Activated T-cell treated with anti-CD3 and anti-CD28 coated beads, Interleukin-2, amount 50 U/mL, for 4 hours (primary cell): ENCODE measurements at regions not wholly inside any gene's neighbourhood (a gene's known extent, or its start where the extent isn't known, plus 50 kb on each side); places are given as distances from the start of the nearest gene placed in this dataset.

Experiments
- ATAC-seq, 2 donors: fragments of 200-7000 bp; cut with Tn5 transposase; one replicate each; pipeline ENCODE4 v1.10.0; 2021
- DNase-seq: peaks from one replicate; pipeline ENCODE4 v3.0.0-alpha.2; 2020
- H3K27me3 Mint-ChIP-seq: one replicate; pipeline ENCODE4 v1.8.0; 2021; ENCODE audit warnings: low read depth, mixed read lengths
- H3K36me3 Mint-ChIP-seq: one replicate; pipeline ENCODE4 v1.8.0; 2022; ENCODE audit warnings: mixed read lengths; ENCODE audit not compliant: insufficient read depth
- H3K4me1 Mint-ChIP-seq: one replicate; pipeline ENCODE4 v1.8.0; 2021; ENCODE audit warnings: low read depth, mixed read lengths
- H3K4me3 Mint-ChIP-seq: one replicate; pipeline ENCODE4 v1.8.0; 2021; ENCODE audit warnings: mild to moderate bottlenecking, moderate library complexity, mixed read lengths
- H3K9me3 Mint-ChIP-seq: one replicate; pipeline ENCODE4 v1.8.0; 2021; ENCODE audit warnings: mixed read lengths

DNA sequence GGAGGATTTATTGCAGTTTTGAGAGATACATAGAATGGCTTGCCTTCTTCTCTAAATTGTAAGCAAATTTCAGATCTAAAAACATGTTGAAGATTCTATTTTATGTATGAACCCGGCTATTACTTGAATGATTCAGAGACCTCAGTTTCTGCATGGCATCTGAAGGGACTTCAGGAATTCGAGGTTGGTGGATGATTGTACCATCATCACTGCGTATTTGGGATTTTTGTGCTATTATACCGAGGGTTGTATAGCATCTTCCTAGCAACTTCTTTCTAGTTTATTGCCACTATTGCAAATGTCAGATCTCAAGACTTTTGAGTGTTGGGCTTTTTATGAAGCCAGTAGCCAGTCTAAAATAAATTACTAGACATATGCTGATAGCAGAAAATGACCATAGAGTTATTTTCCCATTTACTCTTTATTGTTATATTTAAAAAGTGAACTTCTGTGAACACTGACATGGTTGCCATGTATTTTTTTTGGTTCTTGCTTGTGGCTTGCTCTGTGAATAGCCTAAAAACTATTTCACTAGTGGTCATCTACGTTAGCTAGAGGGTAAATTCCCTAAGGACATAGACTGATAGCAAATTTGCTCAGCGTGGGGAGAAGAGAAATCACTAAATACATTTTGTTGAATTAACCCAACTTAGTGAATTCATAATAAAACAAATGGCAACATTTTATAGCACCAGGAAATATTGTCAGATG is 70.6 kb upstream of the KLF12 start:
- no peaks in the 10 kb centered on the region for H3K36me3 Mint-ChIP-seq
- ATAC-seq, result no peak
- H3K4me3 Mint-ChIP-seq, result no peak overlapping the region
- DNase-seq, result no peak
- H3K4me1 Mint-ChIP-seq, result no peaks in the 10 kb centered on the region
- no peaks in the 10 kb centered on the region for H3K27me3 Mint-ChIP-seq
- H3K9me3 Mint-ChIP-seq, result no peaks in the 10 kb centered on the region

DNA sequence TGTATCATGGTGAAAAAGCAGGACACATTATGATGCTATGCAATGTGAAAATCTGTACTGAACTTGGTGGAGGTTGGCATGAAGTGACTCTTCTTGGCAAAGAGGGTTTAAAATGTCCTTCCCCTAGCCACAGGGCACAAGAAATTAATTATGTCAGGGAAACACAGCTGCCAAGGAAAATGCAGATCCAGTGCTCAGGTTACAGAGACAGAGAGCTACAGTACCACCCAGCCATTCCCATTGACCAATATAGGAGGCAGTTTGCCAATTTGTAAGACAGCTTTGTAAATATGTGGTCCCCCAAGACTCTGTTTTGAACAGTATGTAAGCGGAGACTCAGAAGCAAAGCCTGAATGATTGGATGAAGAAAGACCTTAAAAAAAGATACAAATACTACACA is 69.4 kb upstream of the KLF12 start:
- ATAC-seq, result no peak
- no peaks in the 10 kb centered on the region for H3K4me1 Mint-ChIP-seq
- no peaks in the 10 kb centered on the region for H3K9me3 Mint-ChIP-seq

DNA sequence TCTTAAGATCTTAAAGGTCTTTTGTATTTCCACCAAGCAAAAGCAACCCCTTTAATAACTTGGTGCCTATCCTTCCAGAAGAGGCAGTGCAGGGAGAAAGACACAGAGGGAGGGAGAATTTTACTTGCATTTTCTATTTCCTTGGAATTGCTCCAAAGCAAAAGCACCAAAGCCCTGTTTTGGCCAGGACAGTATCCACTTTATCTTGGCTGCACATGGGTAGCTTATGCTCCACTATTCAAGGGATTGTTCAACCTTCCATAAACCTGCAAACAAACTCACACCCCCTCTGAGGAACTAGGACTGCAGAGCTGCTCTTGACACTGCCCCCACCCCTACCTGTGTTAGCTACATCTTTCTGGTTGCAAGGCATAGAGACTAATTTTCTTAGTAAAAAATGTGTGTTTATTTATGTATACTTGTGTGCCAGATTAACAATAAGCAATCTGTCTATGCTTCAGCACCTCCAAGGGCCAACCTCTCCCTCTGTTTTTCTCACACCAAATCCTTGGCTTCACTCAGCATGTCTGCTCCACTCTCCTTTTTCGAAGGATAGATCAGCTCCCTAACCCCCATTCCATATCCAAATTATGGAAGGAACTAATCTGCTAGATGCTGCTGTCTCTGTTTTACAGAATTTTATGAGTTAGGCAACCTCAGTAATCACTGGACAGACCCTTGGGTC is 68.1 kb upstream of the KLF12 start:
- H3K27me3 Mint-ChIP-seq, result no peaks in the 10 kb centered on the region
- H3K9me3 Mint-ChIP-seq, result no peaks in the 10 kb centered on the region
- no peaks in the 10 kb centered on the region for H3K36me3 Mint-ChIP-seq
- no peak overlapping the region for H3K4me3 Mint-ChIP-seq
- H3K4me1 Mint-ChIP-seq, result peaks cover 2% of the 10 kb centered on the region
- no peak for DNase-seq
- no peak for ATAC-seq

More for the DNA sequence above, 69.4 kb upstream of the KLF12 start:
- no peak overlapping the region for H3K4me3 Mint-ChIP-seq
- DNase-seq, result no peak
- H3K27me3 Mint-ChIP-seq, result no peaks in the 10 kb centered on the region
- no peaks in the 10 kb centered on the region for H3K36me3 Mint-ChIP-seq

DNA sequence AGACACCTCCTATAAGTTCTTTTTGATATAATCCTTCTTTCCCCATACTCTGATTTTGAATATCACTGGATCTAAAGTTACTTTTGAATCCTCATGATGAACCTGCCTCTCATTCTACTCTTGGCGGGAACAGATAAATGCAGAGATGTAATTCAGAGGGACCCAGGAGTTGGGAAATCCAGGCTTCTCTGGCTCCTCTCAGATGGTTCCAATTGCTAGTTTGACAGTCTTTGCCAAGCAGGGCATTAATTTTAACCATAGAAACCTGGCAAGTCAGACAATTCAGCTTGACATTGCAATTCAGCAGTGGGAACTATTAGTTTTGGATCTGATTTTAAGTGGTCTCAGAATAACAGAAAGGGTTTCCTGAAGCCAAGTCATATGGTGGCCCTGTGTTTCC is 67.3 kb upstream of the KLF12 start:
- peaks cover 2% of the 10 kb centered on the region for H3K4me1 Mint-ChIP-seq
- DNase-seq, result no peak
- no peaks in the 10 kb centered on the region for H3K36me3 Mint-ChIP-seq
- H3K27me3 Mint-ChIP-seq, result no peaks in the 10 kb centered on the region
- no peak overlapping the region for H3K4me3 Mint-ChIP-seq
- no peak for ATAC-seq
- H3K9me3 Mint-ChIP-seq, result no peaks in the 10 kb centered on the region

DNA sequence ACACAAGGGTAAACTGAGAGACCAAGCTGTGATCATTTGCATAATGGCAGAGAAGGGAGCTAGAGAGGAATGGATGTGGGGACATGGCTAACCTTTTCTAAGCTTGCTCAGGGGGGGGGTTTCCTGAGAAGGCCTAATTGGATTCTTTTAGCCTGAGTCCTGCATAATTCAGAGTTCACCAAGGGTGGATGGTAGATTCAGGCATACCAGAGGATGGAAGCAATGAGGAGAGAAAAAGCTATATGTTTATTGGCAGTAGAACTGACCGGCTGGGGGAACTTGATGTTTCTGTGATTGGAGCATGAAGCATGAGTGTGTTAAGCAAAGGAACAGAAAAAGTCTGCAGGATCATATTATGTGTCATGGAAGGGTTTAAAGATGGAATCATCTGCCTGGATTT is 65.9 kb upstream of the KLF12 start:
- H3K27me3 Mint-ChIP-seq, result no peaks in the 10 kb centered on the region
- H3K9me3 Mint-ChIP-seq, result no peaks in the 10 kb centered on the region
- peaks cover 2% of the 10 kb centered on the region for H3K4me1 Mint-ChIP-seq
- ATAC-seq, result no peak
- no peak overlapping the region for H3K4me3 Mint-ChIP-seq
- no peak for DNase-seq
- no peaks in the 10 kb centered on the region for H3K36me3 Mint-ChIP-seq

DNA sequence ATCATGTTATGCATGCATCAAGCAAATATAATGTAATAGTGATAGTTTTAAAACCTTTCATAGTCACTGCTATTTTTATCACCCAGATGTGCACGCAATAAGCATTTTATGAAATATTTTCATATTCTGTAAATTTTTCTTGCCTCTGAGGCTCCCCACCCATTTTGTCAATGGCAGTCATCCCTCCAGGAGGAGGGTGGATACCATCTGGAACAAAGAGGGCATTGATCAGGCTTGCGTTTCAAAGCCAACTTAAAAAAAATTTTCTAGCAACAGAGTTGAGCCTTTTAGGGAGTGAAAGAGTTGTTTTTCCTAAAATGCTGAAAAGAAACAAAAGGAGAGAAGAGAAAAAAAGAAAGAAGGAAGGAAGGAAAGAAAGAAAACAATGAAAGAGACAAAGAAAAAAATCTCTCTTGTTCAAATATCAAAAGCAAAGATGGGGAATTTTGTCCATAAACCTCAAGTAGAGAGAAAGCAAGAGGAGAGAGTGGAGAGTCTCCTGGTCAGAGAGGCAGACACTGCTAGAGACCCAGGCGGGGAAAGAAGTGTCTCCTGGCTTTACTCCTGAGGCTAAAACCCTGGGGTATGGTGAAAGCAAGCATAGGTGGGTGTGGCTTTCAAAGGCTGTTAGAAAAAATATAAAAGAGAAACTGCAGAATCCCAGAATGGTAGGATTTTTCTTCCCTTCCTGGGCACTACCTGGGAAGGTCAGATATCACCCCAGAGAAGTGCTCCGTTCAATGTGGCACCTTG is 63.6 kb upstream of the KLF12 start:
- DNase-seq, result no peak
- H3K36me3 Mint-ChIP-seq, result no peaks in the 10 kb centered on the region

DNA sequence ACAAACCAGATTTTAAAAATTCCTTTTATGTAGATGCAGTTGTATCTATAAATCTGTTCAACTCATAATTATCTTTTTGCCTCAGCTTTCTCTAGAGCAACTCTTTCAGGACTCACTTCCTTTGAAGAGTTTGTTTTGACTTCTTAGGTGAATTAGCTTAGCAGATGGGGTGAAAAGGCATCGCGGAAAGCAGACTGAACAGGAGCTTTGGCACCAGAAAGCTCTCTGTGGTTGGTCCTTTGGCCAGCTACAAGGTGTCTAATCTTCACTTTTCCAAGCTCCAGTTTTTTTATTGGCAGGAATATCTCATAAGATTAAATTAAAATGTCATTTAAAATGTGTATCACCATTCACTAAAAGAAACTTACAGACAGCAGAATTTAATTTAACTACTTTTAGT is 60.6 kb upstream of the KLF12 start:
- H3K36me3 Mint-ChIP-seq, result no peaks in the 10 kb centered on the region
- H3K9me3 Mint-ChIP-seq, result no peaks in the 10 kb centered on the region
- no peak for ATAC-seq

More for the DNA sequence above, 63.6 kb upstream of the KLF12 start:
- ATAC-seq, result no peak
- no peak overlapping the region for H3K4me3 Mint-ChIP-seq
- H3K9me3 Mint-ChIP-seq, result no peaks in the 10 kb centered on the region
- H3K4me1 Mint-ChIP-seq, result peaks cover 19% of the 10 kb centered on the region
- H3K27me3 Mint-ChIP-seq, result no peaks in the 10 kb centered on the region

DNA sequence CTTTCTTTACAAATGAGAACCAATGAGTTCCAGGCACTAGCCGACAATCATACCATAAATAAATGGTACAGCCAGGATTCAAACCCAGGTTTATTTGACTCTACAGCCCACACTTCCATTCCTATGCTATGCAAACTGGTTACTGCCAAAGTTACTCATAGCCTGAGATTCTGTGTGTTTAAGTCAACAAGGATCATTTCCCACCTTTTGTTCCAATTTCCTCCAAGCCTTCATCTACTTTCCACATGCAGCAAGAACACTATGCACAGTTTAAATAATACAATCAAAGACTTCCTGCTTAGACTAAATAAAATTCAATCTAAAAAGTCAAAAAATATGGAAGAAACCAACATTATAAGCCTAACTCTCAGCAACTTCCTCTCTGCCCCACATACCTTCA is 59.2 kb upstream of the KLF12 start:
- H3K36me3 Mint-ChIP-seq, result no peaks in the 10 kb centered on the region
- no peaks in the 10 kb centered on the region for H3K27me3 Mint-ChIP-seq
- H3K4me1 Mint-ChIP-seq, result peaks cover 30% of the 10 kb centered on the region
- H3K4me3 Mint-ChIP-seq, result no peak overlapping the region
- ATAC-seq, result no peak
- H3K9me3 Mint-ChIP-seq, result no peaks in the 10 kb centered on the region
- DNase-seq, result no peak

More for the DNA sequence above, 60.6 kb upstream of the KLF12 start:
- DNase-seq, result no peak
- no peak overlapping the region for H3K4me3 Mint-ChIP-seq
- H3K4me1 Mint-ChIP-seq, result peaks cover 30% of the 10 kb centered on the region
- H3K27me3 Mint-ChIP-seq, result no peaks in the 10 kb centered on the region

DNA sequence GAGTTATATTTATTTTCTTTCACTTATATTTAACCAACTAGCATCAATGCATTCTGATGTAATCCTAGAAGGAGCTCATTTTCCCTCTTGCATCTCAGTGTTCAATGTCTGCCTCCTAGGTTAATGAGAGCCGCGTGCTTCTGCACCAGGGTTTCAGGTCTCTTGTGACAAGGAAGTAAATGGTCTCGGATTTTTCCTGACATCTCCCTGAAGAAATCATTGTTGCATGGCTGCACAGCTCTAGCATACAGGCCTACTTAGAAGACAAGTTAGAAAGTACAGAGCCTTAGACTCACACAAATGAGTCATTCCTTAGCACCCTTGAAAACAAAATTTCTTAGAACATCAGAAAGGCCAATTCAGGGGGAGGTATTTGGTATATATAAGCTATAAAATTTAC is 57.2 kb upstream of the KLF12 start:
- Mint-ChIP-seq H3K36me3 (no peaks in the 10 kb centered on the region), H3K4me3 (no peak overlapping the region)
- ATAC-seq, result peak; percentile 65 to 76

DNA sequence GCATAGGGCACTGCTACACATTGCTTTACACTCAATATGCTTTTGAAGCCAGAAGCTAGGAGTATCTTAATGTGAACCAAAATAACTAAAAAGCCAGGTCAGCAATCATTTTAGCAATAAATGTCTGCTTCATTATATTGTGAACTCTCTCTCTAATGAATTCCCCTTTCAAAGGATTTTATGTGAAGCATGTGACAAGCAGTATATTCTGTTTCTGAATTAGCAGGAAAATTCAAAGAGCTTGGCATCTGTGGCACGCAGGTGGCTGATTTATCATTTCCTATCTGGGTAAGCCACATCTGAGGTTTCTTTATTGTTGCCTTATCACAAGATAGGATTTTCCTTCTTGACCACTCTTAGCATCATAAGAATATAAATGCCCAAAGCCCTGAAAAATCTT is 56.8 kb upstream of the KLF12 start:
- ATAC-seq (peak; percentile 23 to 56), DNase-seq (no peak)
- Mint-ChIP-seq H3K9me3 (no peaks in the 10 kb centered on the region), H3K4me1 (peaks cover 29% of the 10 kb centered on the region), H3K4me3 (no peak overlapping the region), H3K27me3 (no peaks in the 10 kb centered on the region), H3K36me3 (no peaks in the 10 kb centered on the region)

More for the DNA sequence above, 57.2 kb upstream of the KLF12 start:
- DNase-seq, result no peak
- H3K4me1 Mint-ChIP-seq, result peaks cover 29% of the 10 kb centered on the region
- no peaks in the 10 kb centered on the region for H3K9me3 Mint-ChIP-seq
- H3K27me3 Mint-ChIP-seq, result no peaks in the 10 kb centered on the region

DNA sequence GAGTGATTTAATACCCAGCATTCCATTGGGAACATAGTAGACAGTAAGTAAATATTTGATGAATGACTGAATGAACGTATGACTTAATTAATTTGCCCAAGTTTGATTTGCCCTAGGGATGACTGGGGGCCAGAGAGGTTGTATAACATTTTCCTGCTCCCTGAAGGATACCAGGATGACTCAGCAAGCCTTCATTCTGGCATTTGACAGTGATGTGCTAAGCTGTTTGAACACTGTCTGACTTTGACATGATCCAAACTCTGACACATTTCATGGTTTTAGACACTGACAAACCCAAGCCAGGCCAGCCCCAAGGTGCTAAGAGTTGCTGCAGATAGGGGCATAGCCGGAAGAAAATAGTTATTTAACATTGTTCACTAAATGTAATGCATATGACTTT is 53.4 kb upstream of the KLF12 start:
- H3K27me3 Mint-ChIP-seq, result no peaks in the 10 kb centered on the region
- no peaks in the 10 kb centered on the region for H3K36me3 Mint-ChIP-seq
- DNase-seq (no peak), ATAC-seq (no peak)
- no peaks in the 10 kb centered on the region for H3K9me3 Mint-ChIP-seq
- no peak overlapping the region for H3K4me3 Mint-ChIP-seq
- H3K4me1 Mint-ChIP-seq, result peaks cover 12% of the 10 kb centered on the region

DNA sequence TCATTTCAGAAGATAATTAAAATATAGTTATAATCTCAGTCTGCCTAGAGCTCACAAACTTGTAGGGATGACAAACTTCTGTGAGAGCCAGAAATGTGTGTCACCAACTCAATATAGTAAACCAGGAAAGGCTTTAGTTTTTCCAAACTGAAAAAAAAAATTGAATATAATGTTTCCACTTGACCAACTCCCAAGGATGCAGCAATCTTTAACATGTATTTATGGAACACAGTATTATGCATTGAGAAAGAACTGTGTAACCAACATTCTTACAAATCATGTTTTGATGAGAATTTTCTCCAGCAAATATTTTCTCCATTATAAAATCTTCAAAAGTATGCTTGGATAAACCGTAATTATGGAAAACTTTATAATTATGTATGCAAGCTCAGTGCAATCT is 50.1 kb upstream of the KLF12 start:
- no peaks in the 10 kb centered on the region for H3K4me1 Mint-ChIP-seq
- peaks cover 4% of the 10 kb centered on the region for H3K27me3 Mint-ChIP-seq
- H3K9me3 Mint-ChIP-seq, result no peaks in the 10 kb centered on the region
- DNase-seq (no peak), ATAC-seq (no peak)
- H3K36me3 Mint-ChIP-seq, result no peaks in the 10 kb centered on the region
- no peak overlapping the region for H3K4me3 Mint-ChIP-seq
